ENCODE measurements at regions not wholly inside any gene's neighbourhood (a gene's known extent, or its start where the extent isn't known, plus 50 kb on each side); places are given as distances from the start of the nearest gene placed in this dataset.

DNA sequence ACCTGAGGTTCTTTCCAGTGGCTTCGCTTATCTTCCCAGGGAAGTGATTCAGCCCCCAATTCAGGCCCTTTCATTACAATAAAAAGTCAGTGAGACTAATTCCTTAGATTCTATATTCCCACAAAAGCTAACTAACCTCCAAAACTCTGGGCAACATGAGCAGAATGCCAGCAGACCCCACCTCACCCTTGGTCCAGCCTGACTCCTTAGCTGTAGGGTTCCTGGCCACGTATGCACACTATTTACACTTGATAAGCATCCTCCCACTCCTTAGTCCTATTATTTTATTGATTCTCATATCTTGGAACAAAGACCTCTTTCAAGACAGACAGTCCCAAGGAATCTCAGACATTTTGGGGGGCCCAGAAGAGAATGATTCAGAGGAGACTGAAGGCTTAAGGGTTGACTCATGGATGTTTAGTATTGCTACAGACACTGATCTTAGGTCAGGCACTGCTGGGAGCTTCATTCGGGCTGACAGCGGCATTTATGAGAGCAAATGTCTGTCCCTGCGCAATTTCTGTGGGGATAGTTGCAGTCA, 162.6 kb upstream of the GDF10 start:
- TF ChIP-seq POLR2AphosphoS5 (IDR thresholded peaks at IDR 0.05; ENCODE audit: borderline replicate concordance, low read depth, low read length) (no peak), EZH2 (IDR thresholded peaks at IDR 0.05) (no peak)

Measured in SK-N-MC (cell line).